Hepatocyte (in vitro differentiated cells): ENCODE measurements at regions not wholly inside any gene's neighbourhood (a gene's known extent, or its start where the extent isn't known, plus 50 kb on each side); places are given as distances from the start of the nearest gene placed in this dataset.

Experiments
- DNase-seq: peaks from one replicate; pipeline ENCODE4 v3.0.0-alpha.2; 2016; ENCODE audit warnings: low spot score
- H2AFZ ChIP-seq: fragments of 200-600 bp; sonication (generic); 2 replicates; pipeline ENCODE4 v1.6.0; 2016; ENCODE audit warnings: antibody characterized with exemption, mild to moderate bottlenecking
- H3K27ac ChIP-seq: fragments of 200-600 bp; sonication (generic); 2 replicates; pipeline ENCODE4 v1.5.1; 2016; ENCODE audit warnings: mild to moderate bottlenecking
- H3K27me3 ChIP-seq: fragments of 200-600 bp; sonication (generic); 2 replicates; pipeline ENCODE4 v1.6.1; 2016
- H3K36me3 ChIP-seq: fragments of 200-600 bp; sonication (generic); replicated peaks from 2 replicates; pipeline ENCODE4 v1.5.1; 2016; ENCODE audit warnings: low read depth; ENCODE audit not compliant: insufficient read depth
- H3K4me1 ChIP-seq: fragments of 200-600 bp; sonication (generic); 2 replicates; pipeline ENCODE4 v1.5.1; 2016; ENCODE audit warnings: mild to moderate bottlenecking, moderate library complexity; ENCODE audit not compliant: insufficient read depth
- H3K4me2 ChIP-seq: fragments of 200-600 bp; sonication (generic); 2 replicates; pipeline ENCODE4 v1.6.0; 2016
- H3K4me3 ChIP-seq: fragments of 200-600 bp; sonication (generic); 2 replicates; pipeline ENCODE4 v1.5.1; 2016; ENCODE audit warnings: mild to moderate bottlenecking
- H3K79me2 ChIP-seq: fragments of 200-600 bp; sonication (generic); 2 replicates; pipeline ENCODE4 v1.6.0; 2017; ENCODE audit warnings: mild to moderate bottlenecking
- H3K9me2 ChIP-seq: fragments of 200-600 bp; sonication (generic); replicated peaks from 2 replicates; pipeline ENCODE4 v1.6.0; 2017; ENCODE audit warnings: mild to moderate bottlenecking; ENCODE audit not compliant: insufficient read depth
- H3K9me3 ChIP-seq: fragments of 200-600 bp; sonication (generic); 2 replicates; pipeline ENCODE4 v1.5.1; 2016; ENCODE audit warnings: low read depth, mild to moderate bottlenecking
- H4K20me1 ChIP-seq: fragments of 200-600 bp; sonication (generic); 2 replicates; pipeline ENCODE4 v1.6.0; 2016; ENCODE audit warnings: mild to moderate bottlenecking; ENCODE audit not compliant: insufficient read depth, poor library complexity, severe bottlenecking
- CTCF ChIP-seq: fragments of 200-600 bp; sonication (generic); IDR thresholded peaks from 2 replicates; pipeline ENCODE4 v1.5.1; 2016; ENCODE audit warnings: antibody characterized with exemption, mild to moderate bottlenecking; ENCODE audit not compliant: poor library complexity
- EZH2 ChIP-seq: fragments of 200-600 bp; sonication (generic); IDR thresholded peaks from 2 replicates; pipeline ENCODE4 v1.6.1; 2016; ENCODE audit warnings: antibody characterized with exemption, mild to moderate bottlenecking, borderline replicate concordance
- EZH2phosphoT487 ChIP-seq: fragments of 200-600 bp; sonication (generic); IDR thresholded peaks from one replicate; pipeline ENCODE4 v1.6.1; 2018; ENCODE audit warnings: antibody characterized with exemption, mild to moderate bottlenecking, low read depth, moderate library complexity; ENCODE audit not compliant: unreplicated experiment, severe bottlenecking
- WGBS: methylation state at CpG from one replicate; pipeline ENCODE4 v1.1.6; 2016; ENCODE audit warnings: low lambda C conversion rate; ENCODE audit errors: missing lambda C conversion rate; 5-methylcytosine and 5-hydroxymethylcytosine counted together

GRCh38 chr5:143880178-143880577 lies 68.2 kb downstream of the HMHB1 start:
- TF ChIP-seq EZH2 (no peak), EZH2phosphoT487 (no peak), CTCF (no peak)
- no peak for DNase-seq
- WGBS: 65% methylated on average over 6 of the region's 6 CpGs
- no peak overlapping the region for H3K4me3 ChIP-seq
- peak overlapping the region; percentile 53 for H3K27ac ChIP-seq
- no peaks in the 10 kb centered on the region for H3K36me3 ChIP-seq
- H4K20me1 ChIP-seq: no peaks in the 10 kb centered on the region
- H3K79me2 ChIP-seq: no peaks in the 10 kb centered on the region
- no peaks in the 10 kb centered on the region for H3K9me3 ChIP-seq
- no peaks in the 10 kb centered on the region for H3K9me2 ChIP-seq
- H3K4me2 ChIP-seq: no peak overlapping the region
- H3K27me3 ChIP-seq: no peaks in the 10 kb centered on the region
- no peak overlapping the region for H2AFZ ChIP-seq
- peaks cover 3% of the 10 kb centered on the region for H3K4me1 ChIP-seq

- no peaks in the 10 kb centered on the region for H3K9me3 ChIP-seq
- no peak for TF ChIP-seq EZH2phosphoT487
- TF ChIP-seq EZH2: no peak
- no peak for TF ChIP-seq CTCF
- no peak overlapping the region for H2AFZ ChIP-seq
- H3K79me2 ChIP-seq: no peaks in the 10 kb centered on the region
- H3K4me1 ChIP-seq: peaks cover 11% of the 10 kb centered on the region
- no peak overlapping the region for H3K27ac ChIP-seq
- no peaks in the 10 kb centered on the region for H3K27me3 ChIP-seq
- H3K9me2 ChIP-seq: no peaks in the 10 kb centered on the region
- no peaks in the 10 kb centered on the region for H3K36me3 ChIP-seq
- 94% methylated on average over 5 of the region's 5 CpGs for WGBS
- no peaks in the 10 kb centered on the region for H4K20me1 ChIP-seq
- no peak for DNase-seq
- no peak overlapping the region for H3K4me3 ChIP-seq
- H3K4me2 ChIP-seq: no peak overlapping the region
These were observed 70.6 kb downstream of the HMHB1 start for GRCh38 chr5:143882520-143882919.

GRCh38 chr5:143886096-143886495 lies 74.1 kb downstream of the HMHB1 start:
- H4K20me1 ChIP-seq: no peaks in the 10 kb centered on the region
- H3K27me3 ChIP-seq: no peaks in the 10 kb centered on the region
- H3K36me3 ChIP-seq: no peaks in the 10 kb centered on the region
- H3K9me2 ChIP-seq: no peaks in the 10 kb centered on the region
- DNase-seq: no peak
- H3K27ac ChIP-seq: peak overlapping the region; percentile 34
- no peaks in the 10 kb centered on the region for H3K79me2 ChIP-seq
- H2AFZ ChIP-seq: no peak overlapping the region
- no peak overlapping the region for H3K4me2 ChIP-seq
- peaks cover 14% of the 10 kb centered on the region for H3K4me1 ChIP-seq
- H3K4me3 ChIP-seq: no peak overlapping the region
- TF ChIP-seq EZH2phosphoT487 (no peak), EZH2 (no peak), CTCF (no peak)
- WGBS: 80% methylated on average over 3 of the region's 3 CpGs
- H3K9me3 ChIP-seq: no peaks in the 10 kb centered on the region
